GM18951 (cell line): ENCODE measurements at regions not wholly inside any gene's neighbourhood (a gene's known extent, or its start where the extent isn't known, plus 50 kb on each side); places are given as distances from the start of the nearest gene placed in this dataset.
"Not testable (repeated sequence)": the region's sequence is repeated elsewhere in the genome, so short reads cannot be mapped to it uniquely, and the experiment has no call there.

Experiments
- in situ Hi-C: fragments of 300-500 bp; cut with MboI; formaldehyde crosslinking; loops from one replicate; pipeline ENCODE4 v1.12.0; 2022; ENCODE audit warnings: low sequenced_read_pairs, mixed read lengths, inconsistent platforms; ENCODE audit not compliant: unreplicated experiment

- in situ Hi-C loops, result not testable (repeated sequence)
Measured at GRCh38 chr3:195635898-195636685, 52.4 kb upstream of the APOD start.

GRCh38 chr3:195635262-195635873 lies 51.6 kb upstream of the APOD start:
- in situ Hi-C loops, result not testable (repeated sequence)

GRCh38 chr3:195634426-195635261 lies 50.9 kb upstream of the APOD start:
- in situ Hi-C loops, result not testable (repeated sequence)
